Activated T-cell treated with anti-CD3 and anti-CD28 coated beads, Interleukin-2, amount 50 U/mL, for 4 hours (primary cell): ENCODE measurements at regions not wholly inside any gene's neighbourhood (a gene's known extent, or its start where the extent isn't known, plus 50 kb on each side); places are given as distances from the start of the nearest gene placed in this dataset.

ENCODE experiments used
- ATAC-seq, 2 donors: fragments of 200-7000 bp; cut with Tn5 transposase; one replicate each; pipeline ENCODE4 v1.10.0; 2021
- DNase-seq: peaks from one replicate; pipeline ENCODE4 v3.0.0-alpha.2; 2020
- H3K27me3 Mint-ChIP-seq: one replicate; pipeline ENCODE4 v1.8.0; 2021; ENCODE audit warnings: low read depth, mixed read lengths
- H3K36me3 Mint-ChIP-seq: one replicate; pipeline ENCODE4 v1.8.0; 2022; ENCODE audit warnings: mixed read lengths; ENCODE audit not compliant: insufficient read depth
- H3K4me1 Mint-ChIP-seq: one replicate; pipeline ENCODE4 v1.8.0; 2021; ENCODE audit warnings: low read depth, mixed read lengths
- H3K4me3 Mint-ChIP-seq: one replicate; pipeline ENCODE4 v1.8.0; 2021; ENCODE audit warnings: mild to moderate bottlenecking, moderate library complexity, mixed read lengths
- H3K9me3 Mint-ChIP-seq: one replicate; pipeline ENCODE4 v1.8.0; 2021; ENCODE audit warnings: mixed read lengths

DNA sequence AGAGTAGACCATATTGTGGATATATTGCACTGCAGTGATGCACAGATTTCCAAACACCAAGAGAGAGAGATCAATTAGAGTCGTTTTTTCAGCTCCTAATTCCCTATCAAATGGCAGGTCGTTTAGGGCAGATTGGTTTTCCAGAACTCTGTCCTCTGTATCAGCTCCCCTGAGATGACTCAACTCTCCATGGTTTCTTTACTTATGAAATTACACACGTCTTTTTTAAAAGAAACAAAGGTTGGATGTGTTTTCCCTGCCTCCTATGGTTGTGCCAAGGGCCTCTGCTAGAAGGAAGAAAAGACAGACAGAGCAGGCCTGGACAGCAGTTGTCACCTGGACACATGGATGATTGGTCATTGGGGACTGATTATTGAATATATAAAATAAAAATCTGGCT, 478.1 kb upstream of the NBEA start:
- H3K4me1 Mint-ChIP-seq: no peaks in the 10 kb centered on the region

DNA sequence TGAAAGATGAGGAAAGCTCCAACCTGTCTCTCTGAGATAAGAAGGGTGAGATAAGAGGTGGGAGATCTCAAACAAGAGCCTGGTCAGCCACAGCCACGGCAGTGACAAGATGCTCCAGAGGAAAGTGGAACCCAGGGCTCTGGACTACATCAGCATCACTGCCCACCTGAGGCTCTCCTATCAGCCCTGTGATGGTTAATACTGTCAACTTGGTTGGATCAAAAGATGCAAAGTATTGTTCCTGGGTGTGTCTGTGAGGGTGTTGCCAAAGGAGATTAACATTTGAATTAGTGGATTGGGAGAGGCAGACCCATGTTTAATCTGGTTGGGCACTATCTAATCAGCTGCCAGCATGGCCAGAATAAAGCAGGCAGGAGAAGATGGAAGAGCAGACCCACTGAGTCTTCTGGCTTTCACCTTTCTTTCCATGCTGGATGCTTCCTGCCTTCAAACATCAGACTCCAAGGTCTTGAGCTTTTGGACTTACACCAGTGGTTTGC, 476.6 kb upstream of the NBEA start:
- H3K4me1 Mint-ChIP-seq: no peaks in the 10 kb centered on the region
- H3K36me3 Mint-ChIP-seq: no peaks in the 10 kb centered on the region

More for the DNA sequence above, 478.1 kb upstream of the NBEA start:
- Mint-ChIP-seq H3K27me3 (no peaks in the 10 kb centered on the region), H3K36me3 (no peaks in the 10 kb centered on the region), H3K4me3 (no peak overlapping the region), H3K9me3 (peaks cover 3% of the 10 kb centered on the region)
- ATAC-seq (no peak), DNase-seq (no peak)

DNA sequence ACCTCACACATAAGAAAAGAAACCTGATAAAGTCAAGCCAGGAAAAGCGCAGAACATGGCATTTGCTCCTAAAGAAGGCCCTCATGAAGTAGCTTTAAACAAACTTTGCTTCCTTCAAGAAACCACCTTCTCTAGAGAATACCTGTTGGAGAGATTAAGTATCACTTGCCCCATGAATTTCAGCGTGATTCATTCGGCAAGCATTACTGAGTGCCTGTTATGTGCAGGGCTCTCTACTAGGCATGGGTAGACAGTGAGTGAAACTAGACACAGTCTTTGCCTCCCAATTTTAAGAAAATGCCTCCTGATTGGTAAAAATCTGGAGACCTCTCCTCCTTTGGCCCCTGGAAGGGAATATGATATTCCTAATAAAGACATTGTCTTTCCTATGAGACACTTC, 475.8 kb upstream of the NBEA start:
- H3K36me3 Mint-ChIP-seq: no peaks in the 10 kb centered on the region
- DNase-seq (no peak), ATAC-seq (no peak)
- H3K4me3 Mint-ChIP-seq: no peak overlapping the region
- H3K9me3 Mint-ChIP-seq: peaks cover 2% of the 10 kb centered on the region
- H3K4me1 Mint-ChIP-seq: no peaks in the 10 kb centered on the region
- H3K27me3 Mint-ChIP-seq: no peaks in the 10 kb centered on the region

More for the DNA sequence above, 476.6 kb upstream of the NBEA start:
- no peaks in the 10 kb centered on the region for H3K27me3 Mint-ChIP-seq
- no peak overlapping the region for H3K4me3 Mint-ChIP-seq
- DNase-seq: no peak
- H3K9me3 Mint-ChIP-seq: peaks cover 3% of the 10 kb centered on the region
- no peak for ATAC-seq

DNA sequence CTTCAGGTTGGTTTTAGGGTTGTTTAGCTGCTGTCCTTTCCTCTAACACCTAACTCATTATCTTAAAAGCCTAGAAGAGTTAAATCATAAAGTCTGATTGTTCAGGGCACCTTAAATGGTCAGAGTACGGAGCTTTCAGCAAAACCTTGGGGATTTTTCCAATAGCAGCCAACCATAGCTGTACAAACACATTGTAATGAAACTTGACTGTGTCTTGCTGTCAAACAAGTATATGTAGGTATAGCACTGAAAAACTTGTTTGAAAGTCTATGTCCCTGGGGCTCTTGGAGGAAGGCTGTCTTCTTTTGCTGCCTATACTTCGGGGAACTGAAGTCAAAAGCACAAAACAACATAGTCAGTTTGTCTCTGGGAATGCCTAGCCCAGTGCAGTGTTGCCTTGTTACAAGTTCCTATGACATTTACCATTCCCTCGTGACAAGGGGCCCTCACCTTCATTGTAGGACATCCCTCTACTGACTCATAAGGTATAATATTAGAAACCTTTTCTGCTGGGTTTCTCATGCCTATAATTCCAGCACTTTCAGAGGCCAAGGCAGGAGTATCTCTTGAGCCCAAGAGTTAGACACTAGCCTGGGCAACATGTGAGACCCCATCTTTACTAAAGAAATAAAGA, 474.5 kb upstream of the NBEA start:
- DNase-seq: no peak
- H3K4me1 Mint-ChIP-seq: no peaks in the 10 kb centered on the region

DNA sequence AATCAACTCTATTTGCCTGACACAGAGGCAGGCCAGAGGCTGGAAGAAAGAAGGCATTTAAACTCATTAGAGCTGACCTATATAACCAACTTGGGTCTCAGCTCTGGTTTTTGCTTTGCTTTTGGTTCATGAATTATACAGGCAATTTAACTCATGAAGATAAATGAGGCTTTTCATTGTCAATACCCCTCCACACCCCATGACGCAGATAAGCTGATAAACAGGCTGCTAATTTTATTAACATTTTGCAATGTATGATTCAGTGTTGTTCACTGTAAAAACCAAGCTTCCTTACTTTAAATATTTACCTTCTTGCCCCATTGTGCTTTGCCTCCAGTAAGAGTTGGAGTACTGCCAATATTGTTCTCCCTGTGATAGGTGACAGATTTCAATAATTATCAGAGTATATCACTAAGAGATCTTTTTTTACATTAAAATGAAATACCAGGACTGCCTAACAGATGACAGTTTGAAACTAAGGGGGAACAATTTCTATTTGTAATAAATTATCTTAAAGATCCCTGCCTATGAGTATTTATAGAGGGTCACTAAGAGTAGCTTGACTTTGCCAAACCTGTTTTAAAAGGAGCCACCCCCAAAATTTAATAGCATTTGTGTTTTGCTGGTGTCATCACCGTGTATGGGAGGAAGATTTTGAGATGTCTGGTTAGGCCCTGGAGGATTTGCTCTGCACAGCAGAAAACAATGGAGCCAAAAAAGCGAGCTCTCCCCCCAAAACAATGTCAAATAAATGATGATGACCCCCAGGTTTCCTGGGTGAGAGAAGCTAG, 472.7 kb upstream of the NBEA start:
- no peak for ATAC-seq
- no peak overlapping the region for H3K4me3 Mint-ChIP-seq
- no peaks in the 10 kb centered on the region for H3K27me3 Mint-ChIP-seq
- no peaks in the 10 kb centered on the region for H3K36me3 Mint-ChIP-seq
- no peaks in the 10 kb centered on the region for H3K4me1 Mint-ChIP-seq
- H3K9me3 Mint-ChIP-seq: no peaks in the 10 kb centered on the region
- DNase-seq: no peak

More for the DNA sequence above, 474.5 kb upstream of the NBEA start:
- Mint-ChIP-seq H3K9me3 (no peaks in the 10 kb centered on the region), H3K4me3 (no peak overlapping the region), H3K27me3 (no peaks in the 10 kb centered on the region), H3K36me3 (no peaks in the 10 kb centered on the region)
- ATAC-seq: no peak

DNA sequence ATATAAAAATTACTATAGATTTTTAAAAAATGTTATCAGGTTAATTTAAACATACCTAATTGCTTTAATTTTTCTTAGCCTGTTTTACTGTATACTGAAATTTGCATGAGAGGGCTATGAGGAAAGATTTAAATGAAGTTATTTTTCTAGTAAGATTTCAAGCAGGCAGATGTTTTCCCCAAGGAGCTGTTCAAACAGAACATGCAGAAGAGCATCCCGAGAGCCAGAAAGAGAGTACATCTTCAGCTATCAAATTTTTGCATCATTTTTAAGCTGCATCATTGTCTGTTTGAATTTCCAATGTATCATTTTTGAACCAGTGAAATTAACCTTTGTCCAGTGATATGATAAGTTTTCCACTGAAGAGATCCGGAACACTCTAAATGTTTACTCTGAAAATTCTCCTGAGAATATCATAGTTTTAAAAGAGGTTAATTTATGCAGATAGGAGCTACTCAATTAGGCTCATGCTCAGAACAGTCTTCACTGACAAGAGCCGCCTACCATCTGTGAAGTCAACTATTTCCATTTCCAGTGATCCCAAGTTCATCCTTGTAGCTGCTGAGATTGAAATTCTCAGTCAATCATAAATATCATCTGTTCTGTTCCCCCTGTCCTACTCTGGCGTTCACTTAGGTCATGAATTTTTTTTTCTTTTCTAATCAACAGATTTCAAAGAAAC, 467.7 kb upstream of the NBEA start:
- Mint-ChIP-seq H3K4me3 (no peak overlapping the region), H3K27me3 (no peaks in the 10 kb centered on the region), H3K36me3 (no peaks in the 10 kb centered on the region), H3K4me1 (no peaks in the 10 kb centered on the region), H3K9me3 (no peaks in the 10 kb centered on the region)
- ATAC-seq (no peak), DNase-seq (no peak)

DNA sequence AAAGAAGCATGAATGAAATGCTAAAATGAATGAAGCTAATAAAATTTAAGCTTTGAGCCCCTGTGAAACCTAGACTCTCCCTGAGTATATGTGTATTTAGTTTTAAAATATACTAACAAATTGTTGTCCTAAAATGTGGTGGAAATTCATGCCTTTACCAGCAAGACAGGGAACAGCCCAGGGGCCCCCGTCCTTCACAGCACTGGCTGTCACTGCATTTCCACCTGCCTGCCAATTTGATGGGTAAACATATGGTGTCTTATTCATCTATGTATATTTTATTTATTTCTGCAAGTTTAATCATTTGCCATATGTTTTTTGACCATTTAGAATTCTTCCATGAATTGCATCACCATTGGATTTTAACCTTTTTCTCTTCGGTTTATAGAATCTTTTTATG, 463.7 kb upstream of the NBEA start:
- Mint-ChIP-seq H3K9me3 (no peaks in the 10 kb centered on the region), H3K36me3 (no peaks in the 10 kb centered on the region), H3K4me1 (no peaks in the 10 kb centered on the region), H3K4me3 (no peak overlapping the region), H3K27me3 (no peaks in the 10 kb centered on the region)
- ATAC-seq (no peak), DNase-seq (no peak)

DNA sequence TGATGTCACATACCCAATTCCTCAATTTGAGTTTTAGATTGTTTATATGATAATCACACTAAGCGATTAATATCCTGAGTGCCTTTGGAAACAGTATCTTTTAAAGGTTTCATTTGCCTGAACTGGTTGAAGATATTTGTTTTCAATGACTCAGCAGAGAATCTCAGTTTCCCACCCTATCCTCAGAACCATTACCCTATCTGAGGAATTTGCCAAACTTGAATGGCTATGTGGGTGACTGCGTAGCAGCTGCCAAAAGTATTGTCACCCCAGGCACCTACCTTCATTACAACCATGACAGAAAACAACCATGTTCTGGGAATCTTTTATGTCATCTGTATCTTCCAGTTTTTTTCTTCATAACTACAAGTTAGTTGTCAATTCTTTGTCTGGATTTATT, 440.1 kb upstream of the NBEA start:
- Mint-ChIP-seq H3K4me1 (no peaks in the 10 kb centered on the region), H3K27me3 (no peaks in the 10 kb centered on the region), H3K4me3 (no peak overlapping the region), H3K36me3 (no peaks in the 10 kb centered on the region), H3K9me3 (no peaks in the 10 kb centered on the region)
- no peak for ATAC-seq
- no peak for DNase-seq

DNA sequence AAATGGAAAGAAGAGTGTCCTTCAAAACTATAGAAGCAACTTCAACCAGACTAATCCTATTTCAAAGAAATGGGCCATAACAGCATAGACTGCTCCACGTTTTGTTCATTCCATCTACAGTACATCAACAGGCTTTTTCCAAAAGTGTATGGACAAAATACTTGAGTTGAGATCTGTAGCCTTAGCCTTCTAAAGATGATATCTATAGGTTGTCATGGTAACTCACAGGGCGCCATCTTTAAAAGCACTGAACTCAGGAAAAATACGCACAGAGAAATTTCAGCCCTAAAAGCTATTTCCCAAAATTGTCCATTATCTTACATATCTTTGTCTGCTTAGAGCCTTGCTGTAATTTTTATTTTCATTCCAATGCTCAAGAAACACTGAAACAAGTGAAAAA, 439.4 kb upstream of the NBEA start:
- ATAC-seq: no peak
- H3K9me3 Mint-ChIP-seq: no peaks in the 10 kb centered on the region
- no peaks in the 10 kb centered on the region for H3K36me3 Mint-ChIP-seq

DNA sequence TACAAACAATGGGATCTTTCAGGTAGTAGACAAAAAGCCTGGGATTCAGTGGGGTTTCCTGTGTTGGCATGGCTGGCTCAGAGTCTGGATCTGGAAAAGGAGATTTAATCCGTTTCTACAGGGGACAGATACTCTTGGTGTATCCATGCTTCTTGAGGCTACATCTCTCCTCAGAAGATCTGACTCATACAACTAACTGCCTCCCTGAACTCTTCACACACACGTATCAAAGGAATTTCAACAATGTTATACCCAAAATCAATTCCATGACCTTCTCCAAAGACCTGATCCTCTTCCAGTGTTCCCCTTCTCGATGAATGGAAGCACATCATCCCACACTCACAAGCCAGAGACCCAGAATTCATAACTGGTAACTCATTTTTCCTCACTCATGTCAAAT, 435.3 kb upstream of the NBEA start:
- Mint-ChIP-seq H3K27me3 (no peaks in the 10 kb centered on the region), H3K4me1 (no peaks in the 10 kb centered on the region), H3K36me3 (no peaks in the 10 kb centered on the region), H3K9me3 (peaks cover 17% of the 10 kb centered on the region), H3K4me3 (no peak overlapping the region)
- no peak for DNase-seq
- no peak for ATAC-seq

More for the DNA sequence above, 439.4 kb upstream of the NBEA start:
- Mint-ChIP-seq H3K4me1 (no peaks in the 10 kb centered on the region), H3K27me3 (no peaks in the 10 kb centered on the region), H3K4me3 (no peak overlapping the region)
- no peak for DNase-seq

DNA sequence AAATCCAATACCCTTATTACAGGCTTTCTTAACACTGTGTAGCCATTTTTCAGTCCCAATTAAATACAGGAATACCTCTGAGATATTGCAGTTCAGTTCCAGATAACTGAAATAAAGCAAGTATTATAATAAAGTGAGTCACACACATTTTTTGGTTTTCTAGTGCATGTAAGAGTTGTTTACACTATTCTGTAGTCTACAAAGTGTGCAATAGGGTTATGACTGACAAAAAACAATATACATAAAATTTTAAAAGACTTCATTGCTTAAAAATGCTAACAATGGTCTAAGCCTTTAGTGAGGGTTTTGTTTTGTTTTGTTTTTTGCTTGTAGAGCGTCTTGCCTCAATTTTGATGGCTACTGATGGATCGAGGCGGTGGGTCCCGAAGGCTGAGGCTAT, 434.4 kb upstream of the NBEA start:
- Mint-ChIP-seq H3K4me3 (no peak overlapping the region), H3K36me3 (no peaks in the 10 kb centered on the region), H3K4me1 (no peaks in the 10 kb centered on the region), H3K9me3 (peaks cover 17% of the 10 kb centered on the region), H3K27me3 (no peaks in the 10 kb centered on the region)
- ATAC-seq: no peak
- DNase-seq: no peak

DNA sequence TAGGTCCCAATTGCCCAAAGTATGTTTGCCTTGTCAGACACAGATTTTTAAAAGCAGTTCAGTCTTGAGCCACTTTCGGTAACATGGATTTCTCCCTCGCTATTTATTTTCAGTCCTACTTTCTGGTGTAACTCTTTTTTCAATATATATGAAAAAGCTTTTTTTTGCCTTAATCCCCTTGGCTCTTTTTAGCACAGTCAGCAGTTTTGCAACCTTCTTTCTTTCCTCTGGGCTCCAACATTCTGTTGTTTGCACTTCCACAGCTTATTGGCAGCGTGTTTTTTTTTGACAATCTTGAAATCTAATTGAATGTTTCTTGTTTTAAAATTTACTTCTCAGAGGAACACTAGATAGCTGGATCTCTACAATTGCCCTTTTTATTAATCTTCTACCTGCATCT, 429.3 kb upstream of the NBEA start:
- Mint-ChIP-seq H3K27me3 (no peaks in the 10 kb centered on the region), H3K4me1 (no peaks in the 10 kb centered on the region), H3K36me3 (no peaks in the 10 kb centered on the region), H3K9me3 (peaks cover 23% of the 10 kb centered on the region), H3K4me3 (no peak overlapping the region)
- no peak for DNase-seq
- ATAC-seq: no peak

DNA sequence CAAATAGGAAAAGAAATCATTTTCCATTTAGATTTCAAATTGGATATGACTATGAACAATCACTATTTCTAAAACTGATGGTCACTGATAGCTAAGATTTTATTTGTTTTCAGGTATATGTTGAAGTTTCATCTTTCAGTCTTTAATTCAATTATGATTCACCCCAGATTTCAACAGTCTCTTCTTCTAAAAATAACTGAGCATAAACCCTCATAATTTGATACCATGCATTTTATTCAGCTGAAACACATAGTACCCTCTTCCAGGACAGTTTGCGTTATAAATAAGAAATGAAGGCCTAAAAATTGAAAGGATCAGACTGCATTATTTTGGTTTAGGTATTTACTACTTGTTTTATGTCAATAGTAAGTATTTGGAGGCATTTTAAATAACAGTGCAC, 428.5 kb upstream of the NBEA start:
- H3K36me3 Mint-ChIP-seq: no peaks in the 10 kb centered on the region
- DNase-seq: no peak
- H3K9me3 Mint-ChIP-seq: peaks cover 25% of the 10 kb centered on the region
- no peaks in the 10 kb centered on the region for H3K27me3 Mint-ChIP-seq
- no peak for ATAC-seq
- H3K4me1 Mint-ChIP-seq: no peaks in the 10 kb centered on the region
- no peak overlapping the region for H3K4me3 Mint-ChIP-seq

DNA sequence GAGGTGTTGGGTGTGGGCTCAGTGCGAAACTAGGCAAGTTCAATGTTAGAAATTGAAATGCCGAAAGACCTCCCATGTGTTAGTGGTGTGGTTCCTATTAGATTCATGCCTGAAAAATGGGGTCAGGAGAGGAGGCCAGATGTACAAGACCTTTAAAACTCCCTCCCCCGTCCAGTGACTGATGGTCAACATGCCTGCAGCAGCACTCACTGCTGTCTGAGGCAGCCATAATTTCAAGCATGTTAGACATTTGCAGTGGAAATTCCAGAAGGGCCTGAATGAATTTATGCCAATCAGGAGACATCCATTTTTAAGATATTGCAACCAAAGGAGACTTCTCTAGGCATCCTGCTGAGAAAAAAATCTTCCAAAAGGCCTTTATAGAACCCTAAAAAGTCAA, 426.9 kb upstream of the NBEA start:
- H3K36me3 Mint-ChIP-seq: no peaks in the 10 kb centered on the region
- ATAC-seq (no peak), DNase-seq (no peak)
- H3K4me3 Mint-ChIP-seq: no peak overlapping the region
- no peaks in the 10 kb centered on the region for H3K4me1 Mint-ChIP-seq
- H3K9me3 Mint-ChIP-seq: peaks cover 12% of the 10 kb centered on the region
- no peaks in the 10 kb centered on the region for H3K27me3 Mint-ChIP-seq

DNA sequence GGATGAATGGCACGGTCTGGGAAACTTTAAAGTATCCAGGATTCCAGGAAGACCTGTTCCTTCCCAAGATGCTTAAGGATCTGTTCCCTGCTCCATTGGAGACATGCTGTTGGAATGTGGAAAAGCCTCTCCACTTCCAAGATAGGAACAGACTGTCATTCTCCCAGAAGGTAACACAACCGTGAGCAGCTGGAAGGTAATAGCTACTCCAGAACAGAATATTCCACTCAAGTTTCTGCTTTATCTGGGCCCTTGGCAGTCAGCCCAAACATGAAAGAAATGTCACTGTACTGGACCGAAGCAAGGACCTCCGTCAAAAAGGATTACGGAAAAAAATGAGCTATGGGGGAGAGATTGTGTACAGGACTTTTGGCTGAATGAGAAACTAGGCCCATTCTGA, 420.9 kb upstream of the NBEA start:
- H3K4me3 Mint-ChIP-seq: no peak overlapping the region
- H3K27me3 Mint-ChIP-seq: no peaks in the 10 kb centered on the region
- no peak for ATAC-seq
- H3K9me3 Mint-ChIP-seq: peaks cover 4% of the 10 kb centered on the region
- no peaks in the 10 kb centered on the region for H3K36me3 Mint-ChIP-seq
- no peaks in the 10 kb centered on the region for H3K4me1 Mint-ChIP-seq
- no peak for DNase-seq
